NOMO-1 (cell line): ENCODE measurements at regions not wholly inside any gene's neighbourhood (a gene's known extent, or its start where the extent isn't known, plus 50 kb on each side); places are given as distances from the start of the nearest gene placed in this dataset.

Experiments used
- DNase-seq, 2 experiments: peaks; one replicate each; lab custom pipeline; 2025; ENCODE audit not compliant: unreplicated experiment in 2 of 2; lab: John Stamatoyannopoulos, UW

GRCh38 chr4:125677665-125678307 lies 363.0 kb downstream of the FAT4 start:
- DNase-seq = no peak

- DNase-seq = no peak
These were observed 365.2 kb downstream of the FAT4 start for GRCh38 chr4:125679989-125680388.

- no peak for DNase-seq
These were observed 366.5 kb downstream of the FAT4 start for GRCh38 chr4:125681240-125681639.

GRCh38 chr4:125682730-125683129 lies 368.0 kb downstream of the FAT4 start:
- DNase-seq = no peak

GRCh38 chr4:125688841-125689240 lies 374.1 kb downstream of the FAT4 start:
- no peak for DNase-seq

GRCh38 chr4:125689805-125690204 lies 375.1 kb downstream of the FAT4 start:
- DNase-seq = no peak

GRCh38 chr4:125693228-125693627 lies 378.5 kb downstream of the FAT4 start:
- no peak for DNase-seq

- DNase-seq = no peak
These were observed 387.7 kb downstream of the FAT4 start for GRCh38 chr4:125702406-125702805.

GRCh38 chr4:125703443-125703842 lies 388.7 kb downstream of the FAT4 start:
- DNase-seq = no peak

- DNase-seq = no peak
These were observed 390.0 kb downstream of the FAT4 start for GRCh38 chr4:125704726-125705125.

- DNase-seq = no peak
These were observed 390.9 kb downstream of the FAT4 start for GRCh38 chr4:125705681-125706080.

GRCh38 chr4:125707397-125707796 lies 392.6 kb downstream of the FAT4 start:
- no peak for DNase-seq

GRCh38 chr4:125710766-125711165 lies 396.0 kb downstream of the FAT4 start:
- DNase-seq = no peak

GRCh38 chr4:125714049-125714448 lies 399.3 kb downstream of the FAT4 start:
- no peak for DNase-seq

- DNase-seq = no peak
These were observed 400.1 kb downstream of the FAT4 start for GRCh38 chr4:125714845-125715244.

- DNase-seq = no peak
These were observed 405.2 kb downstream of the FAT4 start for GRCh38 chr4:125719987-125720386.

- DNase-seq = no peak
These were observed 407.3 kb downstream of the FAT4 start for GRCh38 chr4:125722009-125722408.

GRCh38 chr4:125725957-125726525 lies 411.3 kb downstream of the FAT4 start:
- DNase-seq = no peak

GRCh38 chr4:125727931-125728330 lies 413.2 kb downstream of the FAT4 start:
- no peak for DNase-seq

- no peak for DNase-seq
These were observed 413.8 kb downstream of the FAT4 start for GRCh38 chr4:125728568-125728967.

- DNase-seq = no peak
These were observed 414.4 kb downstream of the FAT4 start for GRCh38 chr4:125729171-125729570.

- DNase-seq = no peak
These were observed 417.9 kb downstream of the FAT4 start for GRCh38 chr4:125732632-125733031.

GRCh38 chr4:125734504-125734903 lies 419.7 kb downstream of the FAT4 start:
- no peak for DNase-seq
